HG03571 (cell line): ENCODE measurements at regions not wholly inside any gene's neighbourhood (a gene's known extent, or its start where the extent isn't known, plus 50 kb on each side); places are given as distances from the start of the nearest gene placed in this dataset.
"Not testable (repeated sequence)": the region's sequence is repeated elsewhere in the genome, so short reads cannot be mapped to it uniquely, and the experiment has no call there.

Source experiments
- ATAC-seq: cut with Tn5 transposase; IDR thresholded peaks from one replicate; pipeline ENCODE4 v1.9.1; 2021; ENCODE audit not compliant: unreplicated experiment

DNA sequence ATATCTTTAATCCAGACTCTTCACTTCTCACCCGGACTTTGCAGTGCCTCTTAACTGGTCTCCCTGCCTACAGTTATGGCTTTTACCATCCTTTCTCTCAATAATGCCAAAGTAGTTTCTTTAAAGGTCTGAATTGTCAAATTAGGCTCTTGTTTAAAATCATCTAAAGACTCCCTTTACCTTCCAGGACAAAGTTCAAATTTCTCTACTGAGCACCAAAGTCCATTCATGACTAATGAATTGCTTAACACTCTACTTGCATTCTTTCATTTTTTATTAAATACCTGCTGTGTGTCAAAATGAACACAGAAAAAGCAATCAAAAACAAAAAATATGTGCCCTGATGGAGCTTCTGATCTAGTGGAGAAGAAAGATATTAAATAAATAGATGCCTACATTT lies 472.4 kb upstream of the UBE2E2 start:
- no peak for ATAC-seq

DNA sequence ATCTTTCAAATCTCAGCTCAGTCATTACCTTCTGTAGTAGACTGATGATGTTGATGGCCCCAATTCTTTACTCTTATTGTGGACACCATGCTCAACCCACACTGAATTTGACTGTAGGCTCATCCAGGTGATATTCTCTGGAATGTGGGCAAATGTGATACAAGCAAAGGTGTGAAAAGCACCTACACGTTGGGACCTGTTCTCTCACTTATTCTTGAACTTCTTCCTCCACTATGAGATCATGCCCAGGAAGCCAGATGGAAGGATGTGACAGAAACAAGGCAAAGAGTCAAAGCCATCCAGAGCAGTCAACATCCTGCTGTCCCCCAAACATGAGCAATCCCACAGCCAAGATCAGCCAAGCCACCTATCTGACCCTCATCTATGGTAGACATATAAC lies 471.2 kb upstream of the UBE2E2 start:
- ATAC-seq = no peak

DNA sequence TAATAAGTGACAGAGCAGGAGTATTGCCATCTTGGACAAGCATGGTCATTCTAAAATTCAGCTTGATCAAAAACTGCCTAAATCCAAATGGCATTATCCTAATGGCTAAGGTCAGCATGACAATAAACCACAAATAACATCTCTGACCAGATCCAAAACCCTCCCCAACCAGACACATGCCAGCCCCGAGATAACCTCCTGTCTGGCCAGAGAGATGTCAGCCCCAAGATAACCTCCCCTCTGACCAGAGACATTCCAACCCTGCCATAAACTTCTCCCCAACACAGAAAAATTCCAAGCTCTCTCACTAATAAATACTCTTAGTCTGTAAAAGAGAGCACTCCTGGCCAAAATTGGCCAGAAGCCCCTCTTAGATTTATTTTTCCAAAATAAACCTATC lies 470.5 kb upstream of the UBE2E2 start:
- ATAC-seq = no peak

DNA sequence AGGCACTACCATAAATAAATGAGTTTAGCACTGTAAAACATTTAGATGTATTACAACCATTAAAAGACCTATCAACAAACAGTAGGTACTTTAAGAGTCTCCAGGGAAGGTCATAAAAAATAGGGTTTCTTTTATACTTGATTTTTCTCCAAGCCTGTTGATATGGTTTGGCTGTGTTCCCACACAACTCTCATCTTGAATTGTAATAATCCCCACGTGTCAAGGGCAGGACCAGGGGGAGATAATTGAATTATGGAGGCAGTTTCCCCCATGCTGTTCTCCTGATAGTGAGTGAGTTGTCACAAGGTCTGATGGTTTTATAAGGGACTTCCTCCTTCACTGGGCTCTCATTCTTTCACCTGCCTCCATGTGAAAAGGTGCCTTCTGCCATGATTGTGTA lies 468.9 kb upstream of the UBE2E2 start:
- ATAC-seq = no peak

DNA sequence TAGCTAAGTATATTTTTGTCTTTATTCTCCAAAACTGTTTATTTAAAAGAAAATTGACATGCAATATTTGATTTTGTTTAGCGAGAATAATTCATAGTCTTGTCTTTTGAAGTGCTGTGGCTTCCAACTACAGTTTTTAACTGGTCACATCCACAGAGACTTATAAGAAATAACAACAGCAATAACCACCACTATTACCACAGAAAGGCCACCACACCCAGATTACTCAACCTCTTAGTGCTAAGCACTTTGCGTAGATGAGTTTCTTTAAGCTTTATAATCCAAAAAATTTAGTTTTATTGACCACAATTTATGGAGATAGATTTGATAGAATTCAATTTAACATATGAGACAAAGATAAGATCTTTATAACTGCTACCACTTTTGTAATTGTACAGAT lies 468.4 kb upstream of the UBE2E2 start:
- no peak for ATAC-seq

DNA sequence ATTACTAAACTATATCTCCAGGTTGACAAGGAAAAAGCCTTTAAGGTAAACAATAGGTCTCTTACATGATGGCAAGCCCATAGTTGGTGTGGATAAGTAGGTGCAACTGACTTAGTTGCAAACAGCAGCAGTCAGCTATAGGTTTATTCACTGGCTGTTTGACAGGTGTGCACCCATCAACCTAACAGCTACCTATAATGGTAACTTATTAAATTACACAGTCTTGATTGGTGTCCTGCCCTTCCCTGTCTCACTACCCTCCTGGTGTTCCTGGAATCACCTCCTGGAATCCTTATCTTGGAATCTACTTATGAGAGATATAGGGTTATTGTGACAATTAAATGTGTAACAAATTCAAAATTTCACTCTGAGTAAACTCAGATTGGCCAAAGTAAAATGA lies 467.8 kb upstream of the UBE2E2 start:
- ATAC-seq = no peak

DNA sequence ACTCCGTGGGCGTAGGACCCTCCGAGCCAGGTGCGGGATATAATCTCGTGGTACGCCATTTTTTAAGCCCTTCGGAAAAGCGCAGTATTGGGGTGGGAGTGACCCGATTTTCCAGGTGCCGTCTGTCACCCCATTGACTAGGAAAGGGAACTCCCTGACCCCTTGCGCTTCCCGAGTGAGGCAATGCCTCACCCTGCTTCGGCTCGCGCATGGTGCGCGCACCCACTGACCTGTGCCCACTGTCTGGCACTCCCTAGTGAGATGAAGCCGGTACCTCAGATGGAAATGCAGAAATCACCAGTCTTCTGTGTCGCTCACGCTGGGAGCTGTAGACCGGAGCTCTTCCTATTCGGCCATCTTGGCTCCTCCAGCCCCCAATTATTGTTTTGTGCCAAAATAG lies 459.7 kb upstream of the UBE2E2 start:
- ATAC-seq = not testable (repeated sequence)

DNA sequence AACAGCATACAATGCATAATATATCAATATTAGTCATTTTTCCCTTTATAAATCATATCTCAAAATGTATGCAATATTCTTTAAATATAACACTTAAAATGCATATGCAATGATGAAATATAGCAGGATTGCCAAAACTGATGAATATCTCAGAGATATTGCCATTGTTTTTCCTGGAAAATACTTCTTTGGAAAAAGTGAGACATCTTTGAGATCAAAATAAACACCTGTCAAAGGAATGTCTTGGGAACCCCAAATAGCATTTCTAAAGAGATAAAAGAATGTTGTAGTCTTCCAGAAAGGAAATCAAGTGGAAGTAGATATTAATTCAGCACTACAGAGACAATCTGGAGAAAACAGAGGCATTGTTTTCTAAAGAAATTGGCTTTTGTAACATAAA lies 457.8 kb upstream of the UBE2E2 start:
- no peak for ATAC-seq

DNA sequence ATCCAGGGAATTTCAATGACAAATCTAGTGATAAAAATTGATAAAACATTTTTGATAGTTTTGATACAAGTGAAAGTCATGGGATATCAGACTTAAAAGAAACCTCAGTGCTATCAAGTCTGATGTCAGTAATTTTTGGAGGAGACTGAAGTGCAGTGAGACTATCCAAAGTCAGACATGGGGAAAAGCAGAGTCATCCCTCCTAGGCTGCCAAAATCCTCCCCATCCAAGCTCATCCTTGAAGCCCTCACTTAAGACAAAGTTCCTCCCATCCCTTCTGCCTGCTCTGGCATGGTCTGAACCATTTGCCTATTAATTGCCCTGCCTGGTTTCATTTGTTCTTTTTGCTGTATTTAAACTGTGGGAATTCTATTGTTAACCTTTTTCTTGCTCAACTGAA lies 456.9 kb upstream of the UBE2E2 start:
- ATAC-seq = no peak

DNA sequence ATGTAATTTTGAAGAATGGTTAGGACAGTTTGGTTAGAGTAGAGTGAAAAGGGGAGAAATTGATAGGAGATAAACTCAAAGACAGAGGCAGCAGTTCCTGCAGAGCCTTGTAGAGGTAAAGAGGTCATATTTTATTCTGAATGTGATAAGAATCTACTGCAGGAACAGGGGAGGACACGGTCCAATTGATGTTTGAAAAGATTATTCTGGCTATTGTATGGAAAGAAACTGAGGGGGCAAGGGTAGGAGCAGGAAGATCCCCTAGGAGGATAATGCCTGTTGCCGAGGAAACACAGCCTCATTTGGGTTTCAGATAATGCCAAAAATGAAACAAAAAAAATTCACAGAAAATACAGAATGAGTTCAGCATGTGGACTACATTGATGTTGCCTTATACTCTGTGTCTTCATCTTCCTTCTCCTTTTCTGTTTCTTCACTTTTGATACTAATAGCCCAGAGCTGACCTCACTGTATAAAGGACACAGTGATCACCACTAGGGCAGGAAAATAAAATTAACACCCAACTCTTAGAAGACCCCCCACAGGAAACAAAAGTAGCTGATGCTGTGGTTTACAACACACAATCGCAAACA lies 454.6 kb upstream of the UBE2E2 start:
- ATAC-seq = no peak

DNA sequence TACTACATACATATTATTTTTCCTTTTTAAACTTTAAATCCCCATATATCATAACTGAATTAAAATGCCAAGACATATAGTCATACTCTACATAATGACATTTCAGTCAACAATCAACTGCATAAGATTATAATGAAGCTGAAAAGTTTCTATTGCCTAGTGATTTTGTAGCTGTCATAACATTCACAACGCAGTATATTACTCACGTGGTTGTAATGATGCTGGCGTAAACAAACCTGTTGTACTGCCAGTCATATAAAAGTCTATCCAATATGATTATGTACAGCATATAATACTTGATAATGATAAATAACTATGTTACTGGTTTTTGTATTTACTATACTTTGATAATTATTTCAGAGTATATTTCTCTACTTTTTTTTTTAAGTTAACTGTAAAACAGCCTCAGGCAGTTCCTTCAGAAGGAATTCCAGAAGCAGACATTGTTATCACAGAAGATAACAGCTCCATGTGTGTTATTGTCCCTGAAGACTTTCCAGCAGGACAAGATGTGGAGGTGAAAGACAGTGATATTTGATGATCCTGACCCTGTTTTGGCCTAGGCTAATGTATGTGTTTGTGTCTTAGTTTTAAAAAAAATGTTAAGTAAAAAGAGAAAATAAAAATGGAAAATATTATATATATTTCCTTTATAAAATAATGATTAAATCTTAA lies 443.4 kb upstream of the UBE2E2 start:
- ATAC-seq = no peak

DNA sequence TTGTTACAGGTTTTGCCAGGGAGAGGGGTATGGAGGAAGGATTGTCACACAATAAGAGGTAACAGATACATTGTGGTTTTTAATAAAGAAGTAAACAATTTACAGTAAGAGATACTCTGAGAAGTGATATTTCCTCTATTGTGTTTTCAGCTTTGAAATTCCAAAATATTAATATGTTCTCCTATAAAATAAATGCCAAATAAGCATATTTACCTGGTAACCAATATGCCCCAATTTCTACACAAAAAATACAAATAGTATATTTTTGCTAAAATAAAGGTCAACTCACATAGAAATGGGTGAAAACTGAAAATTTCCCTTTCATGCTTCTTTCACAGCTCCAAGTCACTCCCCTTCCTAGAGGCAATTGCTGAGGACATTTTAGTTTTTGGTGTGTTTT lies 437.4 kb upstream of the UBE2E2 start:
- no peak for ATAC-seq

DNA sequence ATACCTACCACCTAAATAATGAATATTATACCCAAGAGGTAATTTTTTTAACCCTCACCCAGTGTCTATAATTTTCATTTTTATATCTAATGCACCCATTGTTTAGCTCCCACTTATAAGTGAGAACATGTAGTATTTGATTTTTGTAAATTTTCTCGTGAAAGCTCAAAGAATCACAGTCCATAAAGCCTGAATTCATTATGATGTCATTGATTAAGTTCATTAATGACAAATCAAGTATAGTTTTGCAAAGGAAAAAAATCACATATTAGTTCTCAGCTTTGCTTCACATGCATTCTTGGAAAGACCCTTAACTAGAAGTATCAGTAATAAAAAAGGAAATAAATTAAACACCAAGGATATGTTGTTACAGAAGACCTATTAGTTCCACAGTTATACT lies 425.3 kb upstream of the UBE2E2 start:
- no peak for ATAC-seq

DNA sequence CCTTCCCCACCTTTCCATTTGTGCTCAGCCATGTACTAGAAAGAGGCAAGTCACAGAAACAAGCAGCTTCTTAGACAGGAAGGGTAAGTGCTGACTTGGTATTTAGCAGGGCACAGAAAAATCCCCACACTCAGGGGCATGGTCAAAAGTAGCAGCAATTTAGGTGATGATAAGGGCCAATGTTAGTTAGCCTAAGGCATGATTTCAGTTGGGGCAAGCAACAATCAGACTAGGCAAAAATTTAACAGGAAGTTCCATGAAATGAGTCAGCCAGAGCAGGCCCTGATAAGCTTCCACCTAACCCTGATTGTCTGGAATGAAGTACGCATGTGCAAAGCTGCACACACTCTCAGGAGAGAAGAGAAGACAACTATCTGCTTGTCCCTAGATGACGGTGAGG lies 423.4 kb upstream of the UBE2E2 start:
- no peak for ATAC-seq

DNA sequence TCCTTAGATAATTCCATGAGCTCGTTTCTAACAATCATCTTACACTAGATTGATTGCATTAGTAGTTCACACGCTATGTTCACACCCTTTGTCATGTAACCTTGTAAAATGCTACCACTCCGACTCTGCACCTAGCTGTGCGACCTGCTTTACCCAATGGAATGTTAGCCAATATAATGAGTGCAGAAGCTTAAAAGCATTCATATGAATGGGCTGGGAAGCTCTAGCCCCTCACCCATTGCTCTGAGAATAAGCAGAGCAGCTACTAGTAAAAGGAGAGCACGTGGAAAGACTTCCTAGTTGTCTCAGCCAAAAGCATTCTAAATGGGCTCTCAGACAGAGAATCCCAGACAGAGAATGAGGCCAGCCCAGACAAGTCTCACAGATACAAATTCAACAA lies 410.6 kb upstream of the UBE2E2 start:
- no peak for ATAC-seq

DNA sequence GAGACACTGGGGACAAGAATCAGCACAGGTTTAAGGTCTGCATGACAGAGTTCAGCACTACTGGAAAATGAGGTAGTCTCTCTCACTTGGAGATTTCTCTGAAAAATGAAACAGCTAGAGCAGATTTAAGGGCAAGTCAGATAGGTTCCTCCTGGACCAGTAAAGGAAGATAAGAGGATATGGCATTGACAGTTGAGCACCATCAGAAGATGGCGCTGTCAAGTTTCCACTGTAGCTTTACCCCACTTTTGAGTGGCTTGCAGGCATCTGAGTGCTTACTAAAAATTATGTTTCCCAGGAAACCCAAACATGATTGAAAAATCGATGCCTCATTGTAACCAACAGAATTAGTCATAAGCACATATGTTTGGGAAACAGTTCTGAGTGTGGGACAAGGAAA lies 407.2 kb upstream of the UBE2E2 start:
- no peak for ATAC-seq

DNA sequence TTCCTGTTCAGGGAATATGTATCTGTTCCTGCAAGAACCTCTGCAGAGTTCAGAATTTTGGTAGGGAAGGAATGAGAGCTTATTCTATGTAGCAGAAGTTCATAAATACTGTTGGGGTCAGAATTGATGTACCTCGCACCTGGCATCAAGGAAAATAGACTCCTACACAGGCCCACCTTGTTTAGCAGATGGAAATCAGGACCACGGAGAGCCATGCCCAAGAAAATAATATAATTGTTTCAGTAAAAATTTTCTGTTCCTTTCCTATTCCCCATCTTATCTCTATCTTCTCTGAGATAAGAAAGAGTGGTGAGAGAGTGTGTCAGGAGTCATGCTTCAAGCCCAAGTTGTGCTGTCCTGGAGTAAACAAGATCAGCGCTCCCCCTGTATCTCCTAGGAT lies 404.7 kb upstream of the UBE2E2 start:
- no peak for ATAC-seq

DNA sequence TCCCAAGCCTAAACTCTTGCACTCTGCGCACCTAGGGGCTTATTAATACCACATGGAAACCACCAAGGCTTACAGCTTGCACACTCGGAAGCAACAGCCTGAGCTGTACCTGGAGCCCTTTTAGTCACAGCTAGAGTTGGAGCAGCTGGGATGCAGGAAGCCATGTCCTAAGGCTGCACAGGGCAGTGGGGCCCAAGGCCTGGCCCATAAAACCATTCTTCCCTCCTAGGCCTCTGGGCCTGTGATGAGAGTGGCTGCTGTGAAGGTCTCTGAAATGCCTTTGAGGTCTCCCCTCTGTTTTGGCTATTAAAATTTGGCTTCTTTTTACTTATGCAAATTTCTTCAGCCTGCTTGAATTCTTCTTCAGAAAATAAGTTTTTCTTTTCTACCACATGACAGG lies 383.9 kb upstream of the UBE2E2 start:
- ATAC-seq = no peak

DNA sequence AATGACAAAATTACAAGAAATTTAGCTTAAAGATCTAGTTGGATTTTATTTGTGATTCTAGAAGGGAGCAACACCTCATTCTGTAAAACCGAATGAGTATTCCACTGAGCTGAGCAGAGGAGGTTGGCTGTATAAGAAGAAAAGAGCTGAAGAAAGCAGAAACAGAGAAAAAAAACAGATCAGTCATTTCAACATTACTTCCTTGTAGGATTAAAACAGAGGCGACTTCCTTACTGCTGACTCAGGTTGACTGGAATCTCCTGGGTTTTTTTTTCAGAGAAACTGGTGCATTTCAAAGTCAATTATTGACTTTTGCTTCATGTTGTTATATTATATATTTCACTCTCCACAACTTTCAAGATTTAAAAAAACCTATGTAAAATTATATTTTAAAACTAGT lies 368.1 kb upstream of the UBE2E2 start:
- ATAC-seq = no peak

DNA sequence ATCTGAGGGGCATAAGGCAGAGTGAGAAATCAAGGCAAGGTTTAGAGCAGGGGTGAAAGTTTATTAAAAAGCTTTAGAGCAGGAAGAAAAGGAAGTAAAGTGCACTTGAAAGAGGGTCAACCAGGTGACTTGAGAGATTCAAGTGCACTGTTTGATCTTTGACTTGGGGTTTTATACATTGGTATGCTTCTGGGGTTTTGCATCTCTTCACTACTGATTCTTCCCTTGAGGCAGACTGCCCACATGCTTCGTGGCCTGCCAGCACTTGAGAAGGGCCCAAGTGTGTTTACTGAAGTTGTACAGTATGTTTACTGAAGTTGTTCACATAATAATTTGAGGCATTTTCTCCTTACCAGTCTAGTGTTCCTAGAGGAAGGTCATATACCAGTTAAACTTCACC lies 367.0 kb upstream of the UBE2E2 start:
- no peak for ATAC-seq

DNA sequence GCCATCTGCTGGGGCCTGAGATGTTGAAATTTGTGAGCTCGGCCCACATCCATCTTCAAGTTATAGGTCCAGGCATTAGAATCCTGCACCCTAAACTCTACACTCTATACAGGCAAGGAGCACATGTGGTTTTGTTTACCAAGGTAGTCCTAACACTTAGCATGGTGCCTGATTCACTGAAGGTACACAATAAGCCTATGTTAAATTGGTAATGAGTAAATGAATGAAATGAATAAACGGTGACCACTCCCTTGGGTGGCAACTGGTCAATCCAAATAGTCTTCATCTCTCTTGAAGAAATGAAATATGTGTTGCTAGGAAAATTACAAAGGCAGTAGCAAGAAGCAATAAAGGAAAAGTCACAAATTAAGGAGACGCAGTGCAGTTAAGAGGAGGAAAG lies 359.3 kb upstream of the UBE2E2 start:
- ATAC-seq = no peak

DNA sequence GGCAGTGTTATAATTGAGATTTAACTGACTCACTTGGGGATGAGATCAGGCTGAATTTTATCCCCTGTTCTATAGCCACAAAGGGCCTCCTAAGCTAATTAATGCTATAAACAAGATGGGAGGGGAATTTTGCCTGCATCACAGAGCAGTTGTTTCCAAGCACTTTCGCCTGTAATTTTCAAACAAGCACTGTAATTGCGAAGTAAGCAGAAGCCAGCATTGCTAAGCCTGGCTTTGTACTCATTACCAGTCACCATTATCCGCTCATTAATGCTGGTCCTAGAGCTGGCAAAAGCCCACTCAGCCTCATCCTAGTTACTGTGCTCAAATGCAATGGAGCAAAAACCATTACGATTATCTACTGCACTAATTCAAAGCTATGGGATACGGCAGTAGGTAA lies 356.6 kb upstream of the UBE2E2 start:
- no peak for ATAC-seq

DNA sequence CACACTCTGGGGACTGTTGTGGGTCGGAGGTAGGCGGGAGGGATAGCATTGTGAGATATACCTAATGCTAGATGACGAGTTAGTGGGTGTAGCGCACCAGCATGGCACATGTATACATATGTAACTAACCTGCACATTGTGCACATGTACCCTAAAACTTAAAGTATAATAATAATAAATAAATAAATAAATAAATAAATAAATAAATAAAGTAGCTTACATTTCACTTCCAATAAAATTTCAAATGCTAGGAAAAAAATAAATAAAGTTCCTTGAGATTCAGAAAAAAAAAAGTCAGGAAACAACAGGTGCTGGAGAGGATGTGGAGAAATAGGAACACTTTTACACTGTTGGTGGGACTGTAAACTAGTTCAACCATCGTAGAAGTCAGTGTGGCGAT lies 353.5 kb upstream of the UBE2E2 start:
- ATAC-seq = not testable (repeated sequence)
